Tibial nerve (tissue), 4 donors: ENCODE measurements at regions not wholly inside any gene's neighbourhood (a gene's known extent, or its start where the extent isn't known, plus 50 kb on each side); places are given as distances from the start of the nearest gene placed in this dataset.

Source experiments
- DNase-seq, 2 donors: peaks; one replicate each; pipeline ENCODE4 v3.0.0-alpha.2; 2019; ENCODE audit warnings: low spot score in 2 of 2
- H3K27ac ChIP-seq, 4 donors: fragments of 200-600 bp; sonication (generic) in 3 of 4; one replicate each; pipeline ENCODE4 v1.5.1; 2017 to 2019; ENCODE audit warnings: mild to moderate bottlenecking in 1 of 4
- H3K27me3 ChIP-seq, 2 donors: fragments of 200-600 bp; sonication (generic) in 1 of 2; one replicate each; pipeline versions ENCODE4 v1.5.1 to v1.6.0; 2017 to 2019
- H3K36me3 ChIP-seq, 3 donors: fragments of 200-600 bp; sonication (generic); one replicate each; pipeline ENCODE4 v1.5.1; 2018 to 2019
- H3K4me1 ChIP-seq, 4 donors: fragments of 200-600 bp; sonication (generic) in 3 of 4; one replicate each; pipeline ENCODE4 v1.5.1; 2017 to 2019
- H3K4me3 ChIP-seq, 4 donors: fragments of 200-600 bp; sonication (generic) in 3 of 4; one replicate each; pipeline ENCODE4 v1.5.1; 2017 to 2019; ENCODE audit warnings: mild to moderate bottlenecking in 1 of 4, moderate library complexity in 1 of 4
- H3K9me3 ChIP-seq, 4 donors: fragments of 200-600 bp; sonication (generic) in 3 of 4; one replicate each; pipeline ENCODE4 v1.5.1; 2017 to 2019
- CTCF ChIP-seq, 5 experiments: fragments of 200-600 bp in 3 of 5; fragments of 450-650 bp in 2 of 5; sonication (generic) in 3 of 5; IDR thresholded peaks; one replicate each; pipeline ENCODE4 v1.5.1; 2016 to 2019; ENCODE audit warnings: antibody characterized with exemption in 5 of 5, mild to moderate bottlenecking in 3 of 5, moderate library complexity in 2 of 5
- EP300 ChIP-seq, 2 donors: sonication (generic); formaldehyde crosslinking; IDR thresholded peaks; one replicate each; pipeline ENCODE4 v1.6.1; 2017; ENCODE audit warnings: antibody characterized with exemption in 2 of 2, mild to moderate bottlenecking in 1 of 2
- POLR2A ChIP-seq, 2 donors: fragments of 450-650 bp; IDR thresholded peaks; one replicate each; pipeline ENCODE4 v1.6.1; 2017; ENCODE audit warnings: antibody characterized with exemption in 2 of 2, mild to moderate bottlenecking in 2 of 2, moderate library complexity in 2 of 2
- WGBS, 2 donors: methylation state at CpG; one replicate each; pipeline ENCODE4 v1.1.5; 2018; 5-methylcytosine and 5-hydroxymethylcytosine counted together

DNA sequence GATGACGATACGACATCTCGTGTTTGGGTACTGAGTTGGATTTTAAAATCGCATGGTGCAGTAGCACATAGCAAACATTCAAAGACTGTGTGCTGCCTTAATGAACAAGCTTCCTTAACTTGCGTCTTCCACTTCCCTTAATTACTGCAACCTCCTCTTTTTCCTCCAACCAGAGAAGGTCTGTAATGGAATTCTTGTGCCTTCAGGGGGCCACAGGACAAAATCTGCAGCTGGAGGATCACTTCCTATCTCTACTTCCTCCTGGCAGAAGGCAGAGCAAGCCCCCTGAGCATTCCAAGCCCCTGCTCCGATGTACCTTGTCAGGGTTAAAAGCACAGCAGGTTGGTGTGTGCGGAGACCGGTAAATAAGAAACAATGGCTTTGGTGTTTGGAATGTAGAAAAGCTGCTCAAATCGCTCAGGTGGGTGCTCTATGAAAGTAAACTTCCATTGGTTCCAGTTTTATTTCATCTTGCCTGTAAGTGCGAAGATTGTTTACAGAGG is 151.3 kb upstream of the UQCRFS1 start:
- no peaks in the 10 kb centered on the region for H3K4me1 ChIP-seq
- H3K27me3 ChIP-seq, result no peaks in the 10 kb centered on the region
- peaks cover 0 to 12% (median 5%) of the 10 kb centered on the region in 4 donors for H3K9me3 ChIP-seq
- DNase-seq, result no peak
- TF ChIP-seq EP300 (IDR thresholded peaks at IDR 0.05), result no peak
- no peak for TF ChIP-seq CTCF (IDR thresholded peaks at IDR 0.05)
- no peak for TF ChIP-seq POLR2A (IDR thresholded peaks at IDR 0.05)
- no peak overlapping the region for H3K27ac ChIP-seq
- 48 to 54% methylated on average over 10 of the region's 10 CpGs for WGBS, 2 donors
- H3K4me3 ChIP-seq, result no peak overlapping the region
- no peaks in the 10 kb centered on the region for H3K36me3 ChIP-seq

DNA sequence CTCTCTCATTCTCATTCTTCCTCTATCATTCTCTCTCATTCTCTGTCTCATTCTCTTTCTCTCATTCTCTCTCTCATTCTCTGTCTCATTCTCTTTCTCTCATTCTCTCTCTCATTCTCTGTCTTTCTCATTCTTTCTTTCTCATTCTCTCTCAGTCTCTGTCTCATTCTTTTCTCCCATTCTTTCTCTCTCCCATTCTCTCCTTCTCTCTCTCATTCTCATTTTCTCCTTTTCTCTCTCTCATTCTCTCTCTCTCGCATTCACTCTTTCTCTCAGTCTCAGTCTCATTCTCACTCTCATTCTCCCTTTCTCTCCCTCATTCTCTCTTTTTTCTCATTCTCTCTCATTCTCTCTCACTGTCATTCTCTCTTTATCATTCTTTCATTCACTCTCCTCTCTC is 152.0 kb upstream of the UQCRFS1 start:
- Histone ChIP-seq H3K36me3 (no peaks in the 10 kb centered on the region), H3K4me3 (no peak overlapping the region), H3K9me3 (peaks cover 0 to 12% (median 5%) of the 10 kb centered on the region in 4 donors), H3K27me3 (no peaks in the 10 kb centered on the region), H3K27ac (no peak overlapping the region), H3K4me1 (no peaks in the 10 kb centered on the region)
- 100% methylated on average over 1 of the region's 1 CpG for WGBS, 2 donors
- no peak for DNase-seq
- TF ChIP-seq EP300 (IDR thresholded peaks at IDR 0.05) (no peak), CTCF (IDR thresholded peaks at IDR 0.05) (no peak), POLR2A (IDR thresholded peaks at IDR 0.05) (no peak)

DNA sequence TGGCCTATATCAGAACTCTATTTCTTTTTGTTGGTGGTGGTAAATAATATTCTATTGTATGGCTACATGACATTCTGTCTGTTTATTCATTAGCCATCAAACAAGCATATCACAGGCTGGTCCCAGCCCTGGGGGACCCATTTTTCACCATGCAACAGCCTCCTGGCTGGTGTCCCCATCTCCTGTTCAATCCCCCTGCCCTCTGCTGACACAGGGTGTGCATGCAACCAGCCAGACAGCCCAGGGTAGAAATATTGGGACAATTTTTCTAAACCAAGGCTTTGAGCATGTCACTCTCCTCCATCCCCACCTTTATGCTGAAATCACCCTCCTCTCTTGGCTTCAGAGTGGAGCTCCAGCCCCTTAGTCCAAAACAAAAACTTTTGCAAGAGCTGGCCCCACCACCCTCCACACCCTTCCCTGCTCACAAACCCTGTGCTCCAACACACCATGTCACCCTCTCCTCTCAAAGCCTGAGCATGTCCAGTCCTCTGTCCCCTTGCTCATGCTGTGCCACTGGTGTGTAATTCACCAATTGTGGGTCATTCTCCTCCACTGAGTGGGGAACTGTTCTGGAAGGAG is 153.0 kb upstream of the UQCRFS1 start:
- DNase-seq, result no peak
- no peak overlapping the region for H3K4me3 ChIP-seq
- no peaks in the 10 kb centered on the region for H3K36me3 ChIP-seq
- no peak overlapping the region for H3K27ac ChIP-seq
- peaks cover 0 to 12% (median 5%) of the 10 kb centered on the region in 4 donors for H3K9me3 ChIP-seq
- H3K27me3 ChIP-seq, result no peaks in the 10 kb centered on the region
- H3K4me1 ChIP-seq, result no peaks in the 10 kb centered on the region
- TF ChIP-seq POLR2A (IDR thresholded peaks at IDR 0.05) (no peak), CTCF (IDR thresholded peaks at IDR 0.05) (no peak), EP300 (IDR thresholded peaks at IDR 0.05) (no peak)

DNA sequence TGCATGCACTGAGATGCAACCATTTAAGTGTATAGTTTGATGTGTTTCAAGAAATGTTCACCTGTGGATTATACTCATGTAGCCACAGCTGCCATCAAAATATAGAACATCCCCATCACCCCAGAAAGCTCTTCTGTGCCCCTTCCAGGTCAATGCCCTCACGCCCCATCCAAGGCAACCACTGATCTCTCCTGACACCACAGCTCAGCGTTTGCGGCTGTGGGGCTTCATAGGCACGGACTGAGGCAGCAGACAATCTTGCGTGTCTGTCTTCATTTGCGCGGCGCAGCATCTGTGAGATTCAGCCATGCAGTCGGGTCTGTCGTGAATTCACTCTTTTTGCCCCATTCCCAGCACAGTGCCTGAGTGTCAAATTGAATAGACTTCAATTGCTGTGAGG is 153.8 kb upstream of the UQCRFS1 start:
- Histone ChIP-seq H3K27ac (no peak overlapping the region), H3K4me3 (no peak overlapping the region), H3K4me1 (no peaks in the 10 kb centered on the region), H3K36me3 (no peaks in the 10 kb centered on the region), H3K27me3 (no peaks in the 10 kb centered on the region), H3K9me3 (peaks cover 0 to 10% (median 3%) of the 10 kb centered on the region in 4 donors)
- TF ChIP-seq CTCF (IDR thresholded peaks at IDR 0.05), result no peak
- no peak for DNase-seq
- WGBS, 2 donors, result 91 to 95% methylated on average over 10 of the region's 10 CpGs

DNA sequence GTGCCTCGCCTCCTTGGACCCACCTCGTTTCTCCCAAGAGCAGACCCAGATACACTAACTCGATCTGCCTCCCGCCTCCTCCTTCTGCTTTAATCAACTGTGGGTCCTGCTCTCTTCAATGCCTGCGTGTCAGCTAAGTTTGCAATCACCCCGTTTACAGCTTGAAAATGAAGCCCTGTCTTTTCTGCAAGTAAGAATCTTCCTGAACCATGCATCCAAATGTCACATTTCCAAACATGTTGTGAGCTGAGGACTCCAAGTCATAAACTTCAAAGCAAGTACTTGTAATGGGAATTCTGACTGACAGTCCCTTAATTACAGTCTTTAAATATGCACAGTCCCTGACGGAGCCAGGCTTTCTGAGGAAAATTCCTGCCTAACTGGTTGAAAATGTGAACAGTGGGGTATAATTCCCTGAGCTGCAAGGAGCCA is 154.9 kb upstream of the UQCRFS1 start:
- Histone ChIP-seq H3K36me3 (no peaks in the 10 kb centered on the region), H3K9me3 (no peaks in the 10 kb centered on the region), H3K4me1 (no peaks in the 10 kb centered on the region), H3K27ac (no peak overlapping the region), H3K27me3 (no peaks in the 10 kb centered on the region), H3K4me3 (no peak overlapping the region)
- no peak for TF ChIP-seq CTCF (IDR thresholded peaks at IDR 0.05)
- TF ChIP-seq POLR2A (IDR thresholded peaks at IDR 0.05), result no peak
- no peak for TF ChIP-seq EP300 (IDR thresholded peaks at IDR 0.05)
- WGBS, 2 donors, result 12 to 15% methylated on average over 7 of the region's 7 CpGs
- DNase-seq, result no peak
